ENCODE measurements at regions not wholly inside any gene's neighbourhood (a gene's known extent, or its start where the extent isn't known, plus 50 kb on each side); places are given as distances from the start of the nearest gene placed in this dataset.

DNA sequence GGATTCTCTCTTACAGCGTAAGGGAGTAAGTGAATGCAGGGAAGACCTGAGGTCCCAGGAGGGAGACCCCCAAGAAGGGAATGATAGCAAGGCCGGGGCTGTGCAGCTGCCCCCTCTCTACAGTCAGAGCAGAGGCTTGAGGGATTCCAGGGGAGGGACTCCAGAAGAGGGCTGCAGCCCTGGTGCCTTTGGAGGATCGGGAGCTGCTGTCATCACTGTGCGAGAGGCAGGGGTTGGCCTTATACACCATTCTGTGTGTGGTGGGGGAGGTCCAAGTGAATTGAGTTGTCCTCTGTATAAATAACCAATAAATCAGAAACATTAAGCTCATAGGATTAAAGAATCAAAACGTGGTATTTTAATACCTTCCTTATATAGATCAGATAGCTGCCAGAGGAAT lies 114.9 kb downstream of the GLI2 start:
- DNase-seq, result no peak

DNA sequence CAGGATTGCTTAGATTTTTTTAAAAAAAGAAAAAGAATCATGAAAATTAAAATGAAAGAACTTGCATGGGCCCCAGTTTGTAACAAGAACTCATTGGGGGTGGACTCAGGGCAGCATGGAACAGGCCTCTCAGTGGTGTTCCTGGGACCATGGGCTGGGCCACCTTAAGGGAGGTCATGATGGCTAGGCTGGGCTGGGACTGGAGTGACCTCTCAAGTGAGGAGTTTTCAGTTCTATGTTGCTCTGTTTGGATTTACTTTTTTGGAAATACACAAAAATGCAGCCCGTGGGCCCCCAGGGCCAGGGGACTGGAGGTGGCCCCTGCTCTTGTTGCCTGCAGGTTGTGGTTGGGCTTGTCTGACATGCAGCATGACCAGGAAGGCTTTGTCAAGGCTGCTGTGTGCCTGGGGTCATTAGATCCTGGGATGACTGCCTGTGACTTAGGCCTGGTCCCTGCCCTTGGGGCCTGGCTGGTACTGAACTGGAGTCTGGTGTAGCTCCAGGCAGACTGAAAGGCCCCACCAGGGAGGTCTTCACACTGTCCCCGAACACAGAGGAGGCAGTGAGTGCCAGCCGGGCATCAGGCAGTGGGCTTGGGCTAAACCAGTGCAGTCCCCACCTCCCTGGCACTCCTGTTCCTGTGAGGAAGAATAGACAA lies 115.6 kb downstream of the GLI2 start:
- DNase-seq, result no peak

DNA sequence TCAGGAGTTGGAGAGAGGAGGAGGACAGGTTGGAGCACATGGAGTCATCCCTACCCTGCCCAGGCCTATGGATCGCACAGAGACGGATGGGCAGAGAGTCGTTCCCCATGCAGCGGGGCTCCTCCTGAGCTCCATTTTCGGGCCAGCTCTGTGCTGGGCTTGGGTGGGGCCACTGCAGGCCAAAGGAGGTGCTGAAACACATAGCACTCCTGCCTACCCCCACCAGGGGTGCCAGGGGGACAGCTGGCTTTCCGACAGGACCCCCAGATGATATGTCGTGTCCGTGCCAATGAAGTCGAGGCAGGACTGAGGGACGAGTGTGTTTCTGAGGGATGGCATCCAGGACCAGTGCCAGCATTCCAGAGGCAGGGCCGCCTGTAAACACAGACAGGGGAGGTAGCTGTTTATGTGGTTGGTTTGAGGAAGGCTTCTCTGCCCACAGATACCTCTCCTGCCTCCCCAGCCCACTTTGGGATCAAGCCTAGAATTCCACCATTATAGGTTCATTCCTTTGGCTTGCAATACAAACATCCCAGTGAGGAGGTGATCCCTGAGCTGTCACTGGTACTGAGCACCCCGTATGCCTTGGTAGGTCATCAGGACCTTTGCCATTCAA lies 116.6 kb downstream of the GLI2 start:
- DNase-seq, result no peak

DNA sequence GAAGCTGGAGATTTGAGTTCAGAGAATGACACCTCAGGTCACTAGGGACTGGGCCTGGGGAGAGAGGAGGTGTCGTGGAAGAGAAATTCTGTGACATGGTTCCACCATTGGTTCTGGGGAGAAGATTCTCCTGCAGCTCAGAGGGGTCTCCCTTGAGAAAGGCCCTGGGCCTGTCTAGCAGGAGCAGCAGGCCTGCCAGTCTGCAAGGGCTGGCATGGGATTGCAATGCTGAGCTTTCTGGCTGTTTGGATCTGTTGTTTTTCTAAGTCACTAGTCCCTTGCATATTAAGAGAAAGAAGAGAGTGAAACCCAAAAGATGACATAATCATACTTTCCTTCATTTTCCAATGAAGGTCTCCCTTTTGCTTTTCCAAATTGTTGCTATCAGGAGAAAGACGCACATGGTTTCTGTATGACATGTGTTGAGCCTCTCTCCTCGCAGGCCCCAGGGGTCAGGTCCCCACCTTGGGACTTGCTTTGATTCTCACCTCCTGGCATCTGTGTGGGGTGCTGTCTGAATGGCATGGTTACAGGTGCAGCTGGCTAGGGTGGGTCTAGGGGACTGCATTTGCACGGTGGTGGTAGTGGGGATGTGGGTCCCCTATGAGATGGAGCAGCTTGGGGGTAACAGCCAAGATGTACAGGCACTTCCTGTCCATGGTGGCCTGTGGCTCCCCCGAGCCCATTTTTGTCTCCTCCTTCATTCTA lies 117.8 kb downstream of the GLI2 start:
- no peak for DNase-seq

DNA sequence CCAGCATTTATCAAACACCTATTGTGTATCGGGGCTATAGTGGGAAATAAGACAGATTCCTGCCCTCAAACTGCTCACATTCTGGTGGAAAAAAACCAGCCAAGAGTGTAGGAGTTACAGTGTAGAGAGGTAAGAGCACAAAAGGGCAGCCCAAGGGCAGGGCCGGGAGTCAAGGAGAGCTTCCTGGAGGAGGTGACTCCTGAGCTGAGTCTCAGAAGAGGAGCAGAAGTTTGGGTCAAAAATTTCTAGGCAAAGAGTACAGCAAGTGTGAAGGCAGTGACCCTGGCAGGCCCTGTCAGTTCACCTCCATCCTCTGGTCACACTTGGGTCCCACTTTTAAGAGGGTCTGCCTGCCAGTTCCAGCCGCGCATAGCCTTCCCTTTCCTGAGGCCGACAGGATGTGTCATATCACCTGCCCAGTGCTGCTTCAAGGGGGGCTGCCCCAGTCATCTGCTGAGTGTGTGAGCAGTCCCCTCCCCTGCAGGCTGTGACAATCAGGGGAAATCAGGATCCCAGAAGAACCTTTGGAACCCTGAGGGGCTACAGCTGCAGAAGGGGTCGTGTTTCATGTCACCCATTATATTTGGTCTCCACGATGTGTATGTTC lies 118.4 kb downstream of the GLI2 start:
- DNase-seq, result no peak

DNA sequence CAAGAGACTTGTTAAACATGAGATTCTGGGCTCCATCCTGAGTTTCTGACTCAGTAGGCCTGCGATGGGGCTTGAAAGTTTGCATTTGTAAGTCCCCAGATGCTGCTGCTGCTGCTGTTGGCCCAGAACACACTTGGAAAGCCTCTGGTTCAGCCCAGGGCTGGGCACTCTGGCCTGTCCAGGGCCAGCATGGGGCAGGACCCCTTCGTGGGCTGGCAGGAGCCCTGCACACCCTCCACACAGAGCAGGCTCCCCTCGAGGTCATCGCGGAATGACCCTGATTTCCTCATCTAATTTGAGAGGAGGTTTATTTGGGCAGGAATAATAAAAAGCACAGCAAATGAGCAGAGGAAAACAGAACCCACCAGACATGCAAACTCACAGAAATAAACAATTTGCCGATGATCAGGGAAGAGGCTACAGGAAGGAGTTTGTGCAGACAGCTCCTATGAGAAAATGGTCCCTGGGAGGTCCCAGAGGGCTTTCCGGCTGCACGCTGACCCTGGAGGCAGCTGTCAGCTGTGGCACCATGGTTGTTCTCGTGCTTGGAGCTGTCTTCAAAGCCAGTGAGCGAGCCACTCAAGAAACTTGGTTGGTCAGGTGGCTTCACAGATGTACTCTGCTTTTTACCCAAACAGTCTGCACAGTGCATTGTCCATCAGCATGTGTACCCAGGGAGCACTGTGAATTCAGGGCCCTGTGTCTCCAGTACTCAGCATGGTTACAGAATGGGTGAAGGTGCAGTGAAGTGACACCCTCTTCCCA lies 119.3 kb downstream of the GLI2 start:
- no peak for DNase-seq

DNA sequence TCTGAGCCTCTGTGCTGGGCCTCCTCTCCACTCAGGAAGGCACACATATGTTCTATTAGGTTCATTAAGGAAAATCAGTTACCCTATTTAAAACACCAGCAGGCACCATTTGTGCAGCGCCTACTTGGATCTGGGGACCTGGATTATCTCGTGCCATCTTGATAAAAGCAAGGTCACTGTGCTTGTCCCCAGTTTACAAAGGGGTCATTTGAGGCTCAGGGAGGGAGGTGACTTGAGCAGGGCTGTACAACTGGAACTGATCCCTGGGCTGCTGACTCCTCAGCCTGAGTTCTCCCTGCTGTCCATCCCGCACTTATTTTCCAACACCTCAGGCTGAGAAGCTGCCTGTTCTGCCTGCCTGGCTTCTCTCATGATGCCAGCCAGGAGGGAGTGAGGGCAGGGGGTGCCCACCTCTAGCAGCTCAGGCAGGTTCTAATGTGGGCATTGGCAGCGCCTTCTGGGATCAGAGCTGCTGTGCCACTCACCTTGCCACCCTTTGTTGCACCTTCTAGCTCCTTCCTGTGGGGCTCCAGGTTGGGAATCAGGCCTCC lies 120.3 kb downstream of the GLI2 start:
- DNase-seq, result no peak

DNA sequence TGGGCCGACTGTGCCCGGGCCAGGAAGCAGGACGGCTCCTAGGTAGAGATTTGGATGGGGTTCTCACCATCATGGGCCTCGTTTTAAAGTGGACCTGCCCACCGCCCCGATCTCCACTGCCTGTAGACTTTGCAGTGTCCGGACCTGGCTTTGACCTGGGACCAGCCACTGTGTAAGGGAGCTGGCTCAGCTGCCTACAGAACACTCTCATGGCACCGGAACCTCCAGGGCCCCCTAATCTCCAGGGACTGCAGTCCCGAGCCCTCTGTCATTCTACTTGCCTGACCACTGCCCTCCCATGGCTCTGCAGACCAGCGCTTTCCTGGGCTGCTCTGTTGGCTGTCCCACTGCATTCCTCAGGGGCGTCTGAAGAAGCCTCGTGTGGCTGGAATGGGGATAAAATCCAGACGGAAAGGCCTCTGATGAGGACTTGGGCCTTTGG lies 120.8 kb downstream of the GLI2 start:
- no peak for DNase-seq

DNA sequence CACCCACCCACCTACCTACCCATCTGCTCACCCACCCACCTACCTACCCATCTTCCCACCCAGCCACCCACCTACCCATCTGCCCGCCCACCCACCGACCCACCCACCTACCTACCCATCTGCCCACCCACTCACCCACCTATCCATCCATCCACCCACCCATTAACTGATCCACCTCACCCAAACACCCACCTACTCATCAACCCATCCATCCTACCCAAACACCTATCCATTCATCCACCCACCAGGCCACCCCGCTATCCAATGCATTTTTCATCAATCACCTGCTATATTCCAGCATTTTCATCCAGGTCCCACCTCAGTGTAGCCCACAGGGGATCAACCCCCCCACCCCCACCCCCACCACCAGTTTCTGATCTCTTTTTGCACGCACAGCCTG lies 121.8 kb downstream of the GLI2 start:
- DNase-seq, result no peak

DNA sequence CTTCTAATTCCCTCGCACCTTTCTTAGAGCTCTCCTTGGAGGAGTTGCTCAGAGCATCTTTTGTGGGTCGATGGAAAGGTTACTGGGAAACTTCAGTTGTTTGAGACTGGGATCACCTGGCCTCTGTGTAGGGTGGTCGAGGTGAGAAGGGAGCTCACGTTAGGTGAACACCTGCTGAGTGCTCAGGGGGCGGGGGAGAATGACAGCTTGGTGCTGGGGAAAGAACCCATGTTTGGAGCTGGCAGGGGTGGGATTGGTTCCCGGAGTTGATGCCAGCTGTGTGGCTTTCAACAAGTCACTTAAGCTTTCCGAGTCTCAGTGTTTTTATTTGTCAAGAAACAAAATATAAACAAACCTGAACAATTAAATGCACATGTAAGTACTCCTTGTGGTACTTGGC lies 122.3 kb downstream of the GLI2 start:
- no peak for DNase-seq

DNA sequence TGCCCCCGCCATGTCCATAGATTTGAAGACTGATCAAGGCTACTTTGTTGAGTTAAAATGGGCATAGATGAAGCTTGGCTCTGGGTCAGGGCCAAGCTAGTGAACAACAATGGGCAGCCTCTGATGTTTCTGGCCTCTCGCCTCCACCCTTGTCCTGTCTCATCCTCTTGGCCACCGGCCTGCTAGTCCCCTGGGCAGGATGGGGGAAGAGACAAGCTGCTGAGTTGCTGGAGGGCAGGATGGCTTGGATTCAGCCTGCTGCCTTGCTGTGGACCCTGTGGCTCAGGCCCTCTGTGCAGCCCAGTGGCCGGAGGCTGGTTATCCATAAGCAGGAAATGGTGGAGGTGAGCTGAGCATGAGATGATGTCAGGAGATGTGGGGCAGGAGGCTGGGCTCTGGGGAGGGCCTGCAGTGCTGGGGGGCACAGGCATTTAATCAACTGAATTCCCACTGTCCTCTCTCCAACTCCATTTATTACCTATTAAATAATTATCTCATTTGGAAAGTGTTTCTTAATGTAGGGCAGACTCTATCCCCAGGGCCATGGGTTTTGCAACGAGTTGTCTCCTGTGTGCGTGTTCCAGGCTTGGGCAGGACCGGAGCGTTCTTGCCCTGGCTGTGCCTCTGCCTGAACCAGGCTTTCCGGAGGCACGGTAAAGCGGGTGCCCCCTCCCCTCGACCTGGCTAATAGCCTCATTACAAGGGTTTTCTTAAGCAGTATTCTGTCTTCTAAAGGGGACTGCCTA lies 122.9 kb downstream of the GLI2 start:
- peak in 24 of 56 donors; percentile 16 to 64 (median 36) for DNase-seq

DNA sequence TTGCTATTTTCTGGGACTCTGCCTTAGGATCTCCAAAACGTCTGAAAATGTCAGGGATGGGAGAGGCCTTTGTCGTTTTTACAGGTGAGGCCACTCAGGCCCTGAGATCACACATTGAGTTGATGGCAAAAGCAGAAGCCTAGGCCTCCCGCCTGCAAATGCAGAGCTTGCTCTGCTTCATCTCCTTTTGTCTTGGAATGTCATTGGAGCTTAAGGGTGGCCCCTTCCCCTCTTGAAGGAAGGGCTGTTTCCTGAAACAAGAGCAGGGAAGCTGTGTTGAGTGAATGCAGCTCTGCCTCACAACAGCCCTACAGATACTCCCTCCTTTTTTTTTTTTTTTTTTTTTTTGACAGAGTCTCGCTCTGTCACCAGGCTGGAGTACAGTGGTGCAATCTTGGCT lies 123.5 kb downstream of the GLI2 start:
- DNase-seq, result no peak

DNA sequence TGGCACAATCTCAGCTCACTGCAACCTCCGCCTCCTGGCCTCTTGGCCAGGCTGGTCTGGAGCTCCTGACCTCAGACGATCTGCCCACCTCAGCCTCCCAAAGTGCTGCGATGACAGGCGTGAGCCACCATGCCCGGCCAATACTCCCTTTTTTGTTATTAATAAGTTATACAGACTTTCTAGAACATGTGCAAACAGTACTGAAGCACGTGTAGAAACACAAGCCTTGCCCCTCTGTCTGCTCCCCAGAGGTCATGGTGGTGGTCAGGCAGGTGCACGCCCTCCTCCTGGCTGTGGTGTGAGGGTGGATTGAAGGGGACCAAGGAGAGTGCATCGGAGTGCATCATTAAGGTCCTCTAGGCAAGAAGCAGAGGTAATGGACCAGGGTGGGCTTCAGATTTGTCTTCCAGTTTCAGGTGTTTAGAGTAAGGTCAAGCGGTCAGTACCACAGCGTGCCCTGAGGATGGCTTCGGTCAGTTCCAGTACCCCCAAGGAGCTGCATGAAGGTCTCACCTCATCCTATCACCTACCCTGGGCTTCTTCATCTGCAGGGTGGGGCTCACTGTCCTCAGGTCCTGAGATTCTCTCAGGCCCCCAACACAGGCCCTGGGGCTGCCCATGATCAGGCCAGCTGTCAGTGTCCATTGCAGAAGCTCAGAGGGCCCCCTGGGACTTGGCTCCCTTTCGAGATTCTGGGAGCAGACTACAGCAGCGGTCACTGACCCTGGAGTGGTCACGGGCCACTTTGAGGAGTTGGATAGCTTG lies 124.3 kb downstream of the GLI2 start:
- no peak for DNase-seq

DNA sequence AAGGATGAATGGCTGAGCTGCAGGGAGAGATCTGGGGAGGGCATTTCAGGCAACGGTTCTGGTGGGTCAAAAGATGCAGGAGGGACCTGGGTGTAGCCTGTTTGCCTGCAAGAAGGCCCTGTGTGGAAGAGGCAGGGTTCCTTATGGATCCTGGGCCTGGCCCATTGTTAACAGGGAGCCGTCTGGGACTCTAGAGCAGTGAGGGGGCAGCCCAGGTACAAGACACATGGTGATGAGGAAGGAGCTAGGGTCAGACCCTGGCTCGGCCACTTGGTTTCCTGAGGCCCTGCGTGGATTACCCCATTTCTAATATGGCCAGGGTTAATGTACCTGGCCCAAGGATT lies 124.9 kb downstream of the GLI2 start:
- no peak for DNase-seq

DNA sequence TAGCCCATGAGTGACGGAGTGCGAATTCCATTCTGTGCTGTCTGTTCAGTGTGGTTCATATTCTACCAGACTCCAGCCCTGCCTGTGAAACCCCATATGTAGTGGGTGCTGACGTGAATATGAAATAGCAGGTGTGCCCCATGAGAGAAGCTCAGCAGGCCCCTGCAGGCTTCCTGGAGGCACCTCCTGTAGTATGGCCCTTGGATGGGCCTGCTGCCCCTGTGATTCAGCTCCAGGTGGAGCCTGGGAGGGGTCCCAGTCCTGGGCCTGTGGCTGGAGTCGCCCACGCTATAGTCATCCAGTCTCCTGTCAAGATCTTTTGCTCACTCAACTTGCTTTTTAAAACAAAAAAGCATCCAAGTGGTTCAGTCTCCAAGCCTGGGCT lies 125.5 kb downstream of the GLI2 start:
- no peak for DNase-seq

DNA sequence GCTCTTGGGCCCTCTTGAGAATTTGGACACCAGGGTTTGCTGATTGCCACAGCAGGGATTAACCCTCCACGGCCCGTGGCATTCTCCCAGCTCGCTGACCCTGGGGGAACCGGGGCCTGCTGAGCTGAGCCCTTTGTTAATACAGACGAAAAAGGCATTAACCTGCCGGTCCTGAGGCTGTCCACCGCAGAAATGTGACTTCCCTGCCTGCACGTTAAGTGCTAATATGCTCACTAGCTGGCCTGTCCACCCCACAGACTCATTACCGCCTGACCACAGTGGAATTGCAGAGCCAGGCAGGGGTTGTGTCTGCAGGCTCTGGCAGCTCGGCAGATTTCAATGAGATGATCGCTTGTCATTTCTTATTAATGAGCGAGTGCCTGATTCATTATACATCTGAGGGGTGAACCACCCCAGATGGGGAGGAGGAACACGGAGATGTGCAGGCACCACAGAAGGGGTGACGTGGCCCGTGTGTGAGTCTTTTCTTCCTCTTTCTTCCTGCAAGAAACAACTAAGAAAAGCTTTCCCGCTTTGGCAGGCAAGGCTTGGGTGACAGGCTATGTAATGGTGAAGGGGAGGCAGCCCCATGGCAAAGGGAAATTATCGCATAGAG lies 126.0 kb downstream of the GLI2 start:
- DNase-seq, result peak in 1 of 56 donors; percentile 11

DNA sequence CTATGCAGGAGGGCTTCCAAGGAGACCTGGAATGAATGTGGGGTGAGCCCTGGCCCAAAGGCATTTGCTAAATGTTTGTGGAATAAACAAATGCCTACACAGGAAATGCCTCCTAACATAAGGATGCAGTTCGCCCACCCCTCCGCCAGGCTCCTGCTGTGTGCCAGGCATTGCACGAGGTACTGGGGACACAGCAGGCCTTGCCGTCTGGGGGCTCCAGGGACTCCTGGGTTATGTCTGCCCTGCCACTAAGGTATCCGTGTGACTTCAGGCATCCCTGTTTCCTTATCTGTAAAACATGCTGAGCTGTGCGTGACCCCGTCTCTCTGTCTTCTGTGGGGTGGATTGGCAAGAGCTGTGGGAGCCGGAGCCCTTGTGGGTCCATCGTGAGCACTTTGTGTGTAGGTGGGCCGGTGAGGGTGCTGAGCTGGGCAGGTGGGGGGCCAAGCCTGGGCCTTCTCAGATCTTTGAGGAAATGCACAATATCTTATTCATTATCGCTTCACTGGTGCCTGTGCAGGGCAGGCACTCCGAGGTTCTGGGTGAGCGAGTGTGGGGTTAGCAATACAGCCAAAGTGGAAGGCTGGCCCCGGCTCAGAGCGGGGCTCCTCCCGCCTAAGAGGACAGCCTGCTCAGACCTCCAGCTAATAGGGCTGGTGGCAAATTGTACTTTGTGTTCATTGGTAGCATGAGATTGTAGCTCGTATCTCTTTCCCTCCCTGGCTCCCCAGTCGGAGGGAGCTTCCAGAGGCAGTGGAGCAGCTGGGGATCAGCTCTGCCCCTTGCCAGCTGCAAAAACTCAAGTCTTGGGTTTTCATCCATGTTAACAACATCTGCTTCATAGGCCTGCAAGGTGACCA lies 126.8 kb downstream of the GLI2 start:
- no peak for DNase-seq

DNA sequence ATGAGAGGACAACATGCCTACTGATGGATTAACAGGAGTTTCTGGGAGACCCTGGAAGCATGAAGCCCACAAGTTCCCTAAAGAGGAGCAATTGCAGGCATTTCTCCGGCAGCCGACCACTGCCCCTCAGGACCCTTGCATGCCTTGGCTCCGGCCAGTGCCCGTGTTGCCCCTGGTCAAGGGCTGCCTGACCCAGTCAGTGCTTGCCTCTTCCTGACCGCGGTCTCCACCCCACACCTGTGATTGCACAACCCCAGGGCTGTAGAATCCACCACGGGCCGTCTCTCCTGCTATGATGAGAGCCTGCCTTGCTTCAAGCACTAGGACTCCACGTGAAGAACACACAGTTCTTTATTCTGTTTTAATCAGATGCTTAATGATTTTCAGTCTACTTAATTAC lies 127.5 kb downstream of the GLI2 start:
- no peak for DNase-seq
